ENCODE measurements at regions not wholly inside any gene's neighbourhood (a gene's known extent, or its start where the extent isn't known, plus 50 kb on each side); places are given as distances from the start of the nearest gene placed in this dataset.
"Not testable (repeated sequence)": the region's sequence is repeated elsewhere in the genome, so short reads cannot be mapped to it uniquely, and the experiment has no call there.

GRCh38 chr6:156423829-156424228 is 353.3 kb upstream of the ARID1B start:
- DNase-seq (ENCODE audit: low read depth in 1 of 2, low spot score in 1 of 2), result no peak
- Histone ChIP-seq H3K36me3 (no peaks in the 10 kb centered on the region), H3K27me3 (no peaks in the 10 kb centered on the region), H3K4me3 (no peak overlapping the region), H3K4me1 (ENCODE audit: low read depth) (no peaks in the 10 kb centered on the region), H3K27ac (no peak overlapping the region), H3K9me3 (ENCODE audit: low read depth) (no peaks in the 10 kb centered on the region)
- TF ChIP-seq CTCF (IDR thresholded peaks at IDR 0.05; ENCODE audit: low read depth, low read length), result no peak

- Histone ChIP-seq H3K9me3 (ENCODE audit: low read depth) (no peaks in the 10 kb centered on the region), H3K4me3 (no peak overlapping the region), H3K27me3 (no peaks in the 10 kb centered on the region), H3K36me3 (no peaks in the 10 kb centered on the region), H3K4me1 (ENCODE audit: low read depth) (no peaks in the 10 kb centered on the region), H3K27ac (no peak overlapping the region)
- DNase-seq (ENCODE audit: low read depth in 1 of 2, low spot score in 1 of 2), result peak in 1 of 2 donors; percentile 9
- TF ChIP-seq CTCF (IDR thresholded peaks at IDR 0.05; ENCODE audit: low read depth, low read length), result no peak
Observed at GRCh38 chr6:156423075-156423474, 354.1 kb upstream of the ARID1B start.

GRCh38 chr6:156421933-156422332 is 355.2 kb upstream of the ARID1B start:
- DNase-seq (ENCODE audit: low read depth in 1 of 2, low spot score in 1 of 2), result no peak
- H3K4me3 ChIP-seq, result no peak overlapping the region
- no peak overlapping the region for H3K27ac ChIP-seq
- H3K36me3 ChIP-seq, result no peaks in the 10 kb centered on the region
- TF ChIP-seq CTCF (IDR thresholded peaks at IDR 0.05; ENCODE audit: low read depth, low read length), result no peak
- H3K9me3 ChIP-seq (ENCODE audit: low read depth), result no peaks in the 10 kb centered on the region
- no peaks in the 10 kb centered on the region for H3K4me1 ChIP-seq (ENCODE audit: low read depth)
- H3K27me3 ChIP-seq, result no peaks in the 10 kb centered on the region

GRCh38 chr6:156421301-156421700 is 355.9 kb upstream of the ARID1B start:
- H3K27me3 ChIP-seq; H3K4me3 ChIP-seq; H3K36me3 ChIP-seq; H3K27ac ChIP-seq; H3K4me1 ChIP-seq (ENCODE audit: low read depth); H3K9me3 ChIP-seq (ENCODE audit: low read depth): not testable (repeated sequence)
- peak in 1 of 2 donors; percentile 12 for DNase-seq (ENCODE audit: low read depth in 1 of 2, low spot score in 1 of 2)

- TF ChIP-seq CTCF (IDR thresholded peaks at IDR 0.05; ENCODE audit: low read depth, low read length), result no peak
- peak in 1 of 2 donors; percentile 26 for DNase-seq (ENCODE audit: low read depth in 1 of 2, low spot score in 1 of 2)
- no peak overlapping the region for H3K27ac ChIP-seq
- H3K36me3 ChIP-seq, result no peaks in the 10 kb centered on the region
- no peaks in the 10 kb centered on the region for H3K27me3 ChIP-seq
- H3K4me1 ChIP-seq (ENCODE audit: low read depth), result no peaks in the 10 kb centered on the region
- H3K4me3 ChIP-seq, result no peak overlapping the region
- H3K9me3 ChIP-seq (ENCODE audit: low read depth), result no peaks in the 10 kb centered on the region
Observed at GRCh38 chr6:156420172-156420993, 356.8 kb upstream of the ARID1B start.

- H3K4me1 ChIP-seq (ENCODE audit: low read depth), result no peaks in the 10 kb centered on the region
- no peak for DNase-seq (ENCODE audit: low read depth in 1 of 2, low spot score in 1 of 2)
- no peaks in the 10 kb centered on the region for H3K27me3 ChIP-seq
- no peaks in the 10 kb centered on the region for H3K9me3 ChIP-seq (ENCODE audit: low read depth)
- TF ChIP-seq CTCF (IDR thresholded peaks at IDR 0.05; ENCODE audit: low read depth, low read length), result no peak
- H3K27ac ChIP-seq, result no peak overlapping the region
- H3K4me3 ChIP-seq, result no peak overlapping the region
- no peaks in the 10 kb centered on the region for H3K36me3 ChIP-seq
Observed at GRCh38 chr6:156419594-156419993, 357.6 kb upstream of the ARID1B start.
